ENCODE measurements at regions not wholly inside any gene's neighbourhood (a gene's known extent, or its start where the extent isn't known, plus 50 kb on each side); places are given as distances from the start of the nearest gene placed in this dataset.
"Not testable (repeated sequence)": the region's sequence is repeated elsewhere in the genome, so short reads cannot be mapped to it uniquely, and the experiment has no call there.

- DNase-seq (ENCODE audit: low read depth in 1 of 2, low spot score in 1 of 2) = no peak
These were observed 359.4 kb downstream of the CD83 start for GRCh38 chr6:14476793-14477531.

GRCh38 chr6:14477559-14477958 is 360.0 kb downstream of the CD83 start:
- no peak for DNase-seq (ENCODE audit: low read depth in 1 of 2, low spot score in 1 of 2)

GRCh38 chr6:14478381-14479225 is 361.0 kb downstream of the CD83 start:
- no peak for DNase-seq (ENCODE audit: low read depth in 1 of 2, low spot score in 1 of 2)

GRCh38 chr6:14481946-14482345 is 364.4 kb downstream of the CD83 start:
- not testable (repeated sequence) for DNase-seq (ENCODE audit: low read depth in 1 of 2, low spot score in 1 of 2)

GRCh38 chr6:14487625-14488024 is 370.1 kb downstream of the CD83 start:
- DNase-seq (ENCODE audit: low read depth in 1 of 2, low spot score in 1 of 2) = no peak

- DNase-seq (ENCODE audit: low read depth in 1 of 2, low spot score in 1 of 2) = no peak
These were observed 370.6 kb downstream of the CD83 start for GRCh38 chr6:14488180-14488579.

- no peak for DNase-seq (ENCODE audit: low read depth in 1 of 2, low spot score in 1 of 2)
These were observed 371.9 kb downstream of the CD83 start for GRCh38 chr6:14489445-14489844.

GRCh38 chr6:14498748-14499147 is 381.2 kb downstream of the CD83 start:
- no peak for DNase-seq (ENCODE audit: low read depth in 1 of 2, low spot score in 1 of 2)

GRCh38 chr6:14499309-14499708 is 381.7 kb downstream of the CD83 start:
- DNase-seq (ENCODE audit: low read depth in 1 of 2, low spot score in 1 of 2) = no peak

GRCh38 chr6:14499841-14500240 is 382.3 kb downstream of the CD83 start:
- DNase-seq (ENCODE audit: low read depth in 1 of 2, low spot score in 1 of 2) = no peak

GRCh38 chr6:14500809-14501208 is 383.2 kb downstream of the CD83 start:
- DNase-seq (ENCODE audit: low read depth in 1 of 2, low spot score in 1 of 2) = no peak

GRCh38 chr6:14501240-14501639 is 383.7 kb downstream of the CD83 start:
- no peak for DNase-seq (ENCODE audit: low read depth in 1 of 2, low spot score in 1 of 2)

- no peak for DNase-seq (ENCODE audit: low read depth in 1 of 2, low spot score in 1 of 2)
These were observed 384.3 kb downstream of the CD83 start for GRCh38 chr6:14501914-14502313.

GRCh38 chr6:14502551-14502950 is 385.0 kb downstream of the CD83 start:
- DNase-seq (ENCODE audit: low read depth in 1 of 2, low spot score in 1 of 2) = no peak

- DNase-seq (ENCODE audit: low read depth in 1 of 2, low spot score in 1 of 2) = no peak
These were observed 387.8 kb downstream of the CD83 start for GRCh38 chr6:14505401-14505800.

GRCh38 chr6:14506656-14507246 is 389.2 kb downstream of the CD83 start:
- no peak for DNase-seq (ENCODE audit: low read depth in 1 of 2, low spot score in 1 of 2)

- DNase-seq (ENCODE audit: low read depth in 1 of 2, low spot score in 1 of 2) = no peak
These were observed 391.5 kb downstream of the CD83 start for GRCh38 chr6:14509120-14509519.

GRCh38 chr6:14510038-14510437 is 392.5 kb downstream of the CD83 start:
- no peak for DNase-seq (ENCODE audit: low read depth in 1 of 2, low spot score in 1 of 2)

- no peak for DNase-seq (ENCODE audit: low read depth in 1 of 2, low spot score in 1 of 2)
These were observed 393.6 kb downstream of the CD83 start for GRCh38 chr6:14511061-14511586.

- DNase-seq (ENCODE audit: low read depth in 1 of 2, low spot score in 1 of 2) = no peak
These were observed 394.7 kb downstream of the CD83 start for GRCh38 chr6:14512246-14512645.

- no peak for DNase-seq (ENCODE audit: low read depth in 1 of 2, low spot score in 1 of 2)
These were observed 396.2 kb downstream of the CD83 start for GRCh38 chr6:14513496-14514393.

All from stimulated activated CD4-positive, alpha-beta T cell treated with anti-CD3 and anti-CD28 coated beads, Interleukin-15, amount 100 ng/mL, for 1 hour (primary cell).